ENCODE measurements at regions not wholly inside any gene's neighbourhood (a gene's known extent, or its start where the extent isn't known, plus 50 kb on each side); places are given as distances from the start of the nearest gene placed in this dataset.

DNA sequence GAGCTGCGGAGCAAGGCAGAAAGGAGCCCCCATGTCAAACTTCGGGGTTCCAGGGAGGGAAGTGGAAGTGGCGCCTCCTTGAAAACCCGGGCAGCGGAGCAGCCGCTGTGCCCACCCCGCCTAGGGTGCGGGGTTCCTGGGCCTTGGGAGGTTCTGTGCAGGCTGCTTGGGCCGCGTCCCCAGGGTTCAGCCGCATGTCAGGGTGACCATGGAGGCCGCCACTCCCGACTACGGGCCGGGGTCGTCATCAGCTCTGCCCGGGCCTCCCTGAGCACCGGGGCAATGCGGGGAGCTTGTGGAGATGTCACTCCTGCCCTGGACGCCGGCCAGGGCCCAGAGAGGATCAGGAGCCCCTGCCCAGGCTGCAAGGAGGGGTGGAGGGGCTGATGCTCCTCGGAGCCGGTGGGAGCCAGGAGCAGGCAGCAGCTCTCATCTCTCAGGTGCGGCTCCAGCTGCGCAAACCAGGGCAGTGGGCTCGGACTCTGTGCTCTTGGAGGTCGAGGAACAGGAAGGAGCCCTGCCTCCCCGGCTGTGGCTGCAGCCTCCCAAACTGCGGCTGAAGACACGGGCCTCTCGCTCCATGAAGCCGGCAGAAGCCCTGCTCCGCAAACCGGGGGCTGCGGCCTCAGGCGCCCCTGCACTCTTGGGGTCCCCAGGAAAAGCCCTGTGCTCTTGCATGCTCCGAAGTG lies 1286.5 kb downstream of the TMEM121 start:
- Histone ChIP-seq H3K27ac (no peak overlapping the region), H3K36me3 (no peaks in the 10 kb centered on the region), H3K4me1 (no peaks in the 10 kb centered on the region), H3K4me3 (no peak overlapping the region), H3K27me3 (peaks cover 0 to 3% of the 10 kb centered on the region in 2 donors), H3K9me3 (no peaks in the 10 kb centered on the region)
- TF ChIP-seq, protein P1, sequence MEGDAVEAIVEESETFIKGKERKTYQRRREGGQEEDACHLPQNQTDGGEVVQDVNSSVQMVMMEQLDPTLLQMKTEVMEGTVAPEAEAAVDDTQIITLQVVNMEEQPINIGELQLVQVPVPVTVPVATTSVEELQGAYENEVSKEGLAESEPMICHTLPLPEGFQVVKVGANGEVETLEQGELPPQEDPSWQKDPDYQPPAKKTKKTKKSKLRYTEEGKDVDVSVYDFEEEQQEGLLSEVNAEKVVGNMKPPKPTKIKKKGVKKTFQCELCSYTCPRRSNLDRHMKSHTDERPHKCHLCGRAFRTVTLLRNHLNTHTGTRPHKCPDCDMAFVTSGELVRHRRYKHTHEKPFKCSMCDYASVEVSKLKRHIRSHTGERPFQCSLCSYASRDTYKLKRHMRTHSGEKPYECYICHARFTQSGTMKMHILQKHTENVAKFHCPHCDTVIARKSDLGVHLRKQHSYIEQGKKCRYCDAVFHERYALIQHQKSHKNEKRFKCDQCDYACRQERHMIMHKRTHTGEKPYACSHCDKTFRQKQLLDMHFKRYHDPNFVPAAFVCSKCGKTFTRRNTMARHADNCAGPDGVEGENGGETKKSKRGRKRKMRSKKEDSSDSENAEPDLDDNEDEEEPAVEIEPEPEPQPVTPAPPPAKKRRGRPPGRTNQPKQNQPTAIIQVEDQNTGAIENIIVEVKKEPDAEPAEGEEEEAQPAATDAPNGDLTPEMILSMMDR (IDR thresholded peaks at IDR 0.05) = no peak
- intact Hi-C loops (cut with DNase I; ENCODE audit: low total_unique reads) = no loop called here
- no peak for DNase-seq

- no peak overlapping the region for H3K4me3 ChIP-seq
- intact Hi-C loops (cut with DNase I; ENCODE audit: low total_unique reads) = no loop called here
- TF ChIP-seq, protein P1 (IDR thresholded peaks at IDR 0.05) = no peak
- DNase-seq = no peak
- no peaks in the 10 kb centered on the region for H3K27me3 ChIP-seq
- no peaks in the 10 kb centered on the region for H3K9me3 ChIP-seq
- no peaks in the 10 kb centered on the region for H3K4me1 ChIP-seq
- no peak overlapping the region for H3K27ac ChIP-seq
- no peaks in the 10 kb centered on the region for H3K36me3 ChIP-seq
Observed at GRCh38 chr14:106813477-106813823, 1287.1 kb downstream of the TMEM121 start.

GRCh38 chr14:106820119-106820518 lies 1293.7 kb downstream of the TMEM121 start:
- H3K27me3 ChIP-seq = no peaks in the 10 kb centered on the region
- no peaks in the 10 kb centered on the region for H3K9me3 ChIP-seq
- no peak overlapping the region for H3K4me3 ChIP-seq
- TF ChIP-seq, protein P1 (IDR thresholded peaks at IDR 0.05) = no peak
- H3K36me3 ChIP-seq = no peaks in the 10 kb centered on the region
- intact Hi-C loops (cut with DNase I; ENCODE audit: low total_unique reads) = no loop called here
- H3K27ac ChIP-seq = no peak overlapping the region
- no peaks in the 10 kb centered on the region for H3K4me1 ChIP-seq
- no peak for DNase-seq

DNA sequence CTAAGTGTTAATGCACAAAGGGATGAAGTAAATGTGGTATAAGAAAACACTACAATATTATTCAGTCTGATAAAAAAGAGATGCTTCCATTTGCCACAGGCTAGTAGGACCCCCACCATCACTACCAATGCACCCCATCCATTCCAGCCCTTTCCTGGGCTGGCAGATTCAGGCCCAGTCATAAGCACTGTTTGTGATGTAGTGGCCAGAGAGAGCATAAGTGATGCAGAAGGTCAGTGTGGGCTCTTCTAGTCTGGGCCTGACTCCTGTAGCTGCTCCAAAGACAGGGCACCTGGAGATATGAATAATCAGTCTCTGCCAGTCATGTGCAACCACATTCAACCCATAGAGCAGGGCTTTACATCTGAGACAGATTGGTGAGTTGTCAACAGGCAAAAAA lies 1294.7 kb downstream of the TMEM121 start:
- Histone ChIP-seq H3K36me3 (no peaks in the 10 kb centered on the region), H3K4me1 (no peaks in the 10 kb centered on the region), H3K27ac (no peak overlapping the region), H3K27me3 (no peaks in the 10 kb centered on the region), H3K9me3 (no peaks in the 10 kb centered on the region), H3K4me3 (no peak overlapping the region)
- intact Hi-C loops (cut with DNase I; ENCODE audit: low total_unique reads) = no loop called here
- TF ChIP-seq, protein P1 (IDR thresholded peaks at IDR 0.05) = no peak
- DNase-seq = no peak

- DNase-seq = no peak
- intact Hi-C loops (cut with DNase I; ENCODE audit: low total_unique reads) = no loop called here
- H3K4me1 ChIP-seq = no peaks in the 10 kb centered on the region
- no peaks in the 10 kb centered on the region for H3K9me3 ChIP-seq
- no peaks in the 10 kb centered on the region for H3K27me3 ChIP-seq
- no peaks in the 10 kb centered on the region for H3K36me3 ChIP-seq
- H3K4me3 ChIP-seq = no peak overlapping the region
- no peak overlapping the region for H3K27ac ChIP-seq
- TF ChIP-seq, protein P1 (IDR thresholded peaks at IDR 0.05) = no peak
Observed at GRCh38 chr14:106822905-106823304, 1296.5 kb downstream of the TMEM121 start.

- no peak overlapping the region for H3K27ac ChIP-seq
- TF ChIP-seq, protein P1 (IDR thresholded peaks at IDR 0.05) = no peak
- intact Hi-C loops (cut with DNase I; ENCODE audit: low total_unique reads) = no loop called here
- no peak overlapping the region for H3K4me3 ChIP-seq
- no peaks in the 10 kb centered on the region for H3K27me3 ChIP-seq
- H3K9me3 ChIP-seq = no peaks in the 10 kb centered on the region
- no peaks in the 10 kb centered on the region for H3K4me1 ChIP-seq
- no peak for DNase-seq
- no peaks in the 10 kb centered on the region for H3K36me3 ChIP-seq
Observed at GRCh38 chr14:106823552-106823951, 1297.2 kb downstream of the TMEM121 start.

Measured in tibial artery (tissue), 4 donors.